A172 (cell line): ENCODE measurements at regions not wholly inside any gene's neighbourhood (a gene's known extent, or its start where the extent isn't known, plus 50 kb on each side); places are given as distances from the start of the nearest gene placed in this dataset.

Experiments used
- DNase-seq: peaks from one replicate; pipeline ENCODE4 v3.0.0-alpha.2; 2015; ENCODE audit warnings: low spot score

GRCh38 chr7:46755120-46756034 lies 826.5 kb downstream of the TNS3 start:
- DNase-seq: no peak

- peak; percentile 72 for DNase-seq
Measured at GRCh38 chr7:46754140-46754720, 827.7 kb downstream of the TNS3 start.

GRCh38 chr7:46753662-46754061 lies 828.2 kb downstream of the TNS3 start:
- no peak for DNase-seq

- DNase-seq: peak; percentile 95
Measured at GRCh38 chr7:46752881-46753366, 829.0 kb downstream of the TNS3 start.

- peak; percentile 56 for DNase-seq
Measured at GRCh38 chr7:46751927-46752723, 829.8 kb downstream of the TNS3 start.

GRCh38 chr7:46751471-46751870 lies 830.4 kb upstream of the IGFBP3 start:
- DNase-seq: no peak

- no peak for DNase-seq
Measured at GRCh38 chr7:46750321-46750865, 829.3 kb upstream of the IGFBP3 start.

- DNase-seq: no peak
Measured at GRCh38 chr7:46747869-46748576, 827.0 kb upstream of the IGFBP3 start.

- DNase-seq: peak; percentile 40
Measured at GRCh38 chr7:46746695-46747687, 825.9 kb upstream of the IGFBP3 start.

- peak; percentile 41 for DNase-seq
Measured at GRCh38 chr7:46745707-46746090, 824.6 kb upstream of the IGFBP3 start.

GRCh38 chr7:46744957-46745706 lies 824.1 kb upstream of the IGFBP3 start:
- no peak for DNase-seq

- no peak for DNase-seq
Measured at GRCh38 chr7:46742601-46743000, 821.5 kb upstream of the IGFBP3 start.

- no peak for DNase-seq
Measured at GRCh38 chr7:46741938-46742540, 821.0 kb upstream of the IGFBP3 start.

- DNase-seq: no peak
Measured at GRCh38 chr7:46741181-46741580, 820.1 kb upstream of the IGFBP3 start.

GRCh38 chr7:46739518-46740234 lies 818.6 kb upstream of the IGFBP3 start:
- DNase-seq: no peak

- no peak for DNase-seq
Measured at GRCh38 chr7:46738796-46739195, 817.7 kb upstream of the IGFBP3 start.

- no peak for DNase-seq
Measured at GRCh38 chr7:46738165-46738564, 817.1 kb upstream of the IGFBP3 start.

GRCh38 chr7:46725838-46726237 lies 804.8 kb upstream of the IGFBP3 start:
- DNase-seq: peak; percentile 45
